Stomach smooth muscle (tissue), 2 donors: ENCODE measurements at regions not wholly inside any gene's neighbourhood (a gene's known extent, or its start where the extent isn't known, plus 50 kb on each side); places are given as distances from the start of the nearest gene placed in this dataset.
"Not testable (repeated sequence)": the region's sequence is repeated elsewhere in the genome, so short reads cannot be mapped to it uniquely, and the experiment has no call there.

ENCODE experiments used
- H3K27ac ChIP-seq: one replicate; pipeline ENCODE4 v1.7.0; 2013; ENCODE audit warnings: mild to moderate bottlenecking, low read length, inconsistent platforms
- H3K27me3 ChIP-seq, 2 donors: one replicate each; pipeline ENCODE4 v1.7.0; 2013; ENCODE audit warnings: low read length in 2 of 2; ENCODE audit not compliant: insufficient read depth in 2 of 2, control insufficient read depth in 1 of 2
- H3K36me3 ChIP-seq, 2 donors: one replicate each; pipeline ENCODE4 v1.7.0; 2013; ENCODE audit warnings: low read length in 2 of 2; ENCODE audit not compliant: control insufficient read depth in 2 of 2, insufficient read depth in 2 of 2
- H3K4me1 ChIP-seq: one replicate; pipeline ENCODE4 v1.7.0; 2013; ENCODE audit warnings: low read length; ENCODE audit not compliant: control insufficient read depth, insufficient read depth
- H3K4me3 ChIP-seq, 2 donors: one replicate each; pipeline ENCODE4 v1.7.0; 2013; ENCODE audit warnings: low read length in 2 of 2
- H3K9ac ChIP-seq, 2 donors: one replicate each; pipeline ENCODE4 v1.7.0; 2013; ENCODE audit warnings: low read length in 2 of 2, mild to moderate bottlenecking in 1 of 2
- H3K9me3 ChIP-seq, 2 donors: one replicate each; pipeline ENCODE4 v1.7.0; 2013; ENCODE audit warnings: low read length in 2 of 2; ENCODE audit not compliant: control insufficient read depth in 2 of 2
- donor health status: healthy.
- donor health status: Pancreatic carcinoma.

- Histone ChIP-seq H3K9me3 (peaks cover 0 to 4% of the 10 kb centered on the region in 2 donors), H3K4me1 (peaks cover 3% of the 10 kb centered on the region), H3K27me3 (no peaks in the 10 kb centered on the region), H3K4me3 (no peak overlapping the region), H3K27ac (no peak overlapping the region), H3K36me3 (no peaks in the 10 kb centered on the region), H3K9ac (no peak overlapping the region)
These were observed 417.0 kb upstream of the ANO5 start for GRCh38 chr11:21775911-21776310.

DNA sequence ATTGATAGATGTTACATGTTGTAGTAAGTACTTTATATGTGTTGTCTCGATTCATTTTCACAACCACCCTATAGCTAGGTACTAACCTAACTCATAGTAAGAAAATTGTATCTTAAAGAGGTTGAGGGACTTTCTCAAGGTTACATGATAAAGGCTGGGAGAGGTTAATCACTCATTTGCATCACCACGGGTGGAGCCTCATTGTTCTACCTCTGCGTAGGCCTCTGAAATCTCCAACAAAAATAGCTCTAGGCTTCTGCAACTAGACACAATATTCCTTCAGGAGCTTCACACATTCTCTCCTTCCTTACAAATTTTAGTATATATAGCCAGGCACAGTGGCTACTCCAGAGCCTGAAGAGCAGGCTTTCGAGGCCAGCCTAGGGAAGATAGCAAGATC is 408.9 kb upstream of the ANO5 start:
- H3K9me3 ChIP-seq = no peaks in the 10 kb centered on the region
- no peak overlapping the region for H3K4me3 ChIP-seq
- H3K36me3 ChIP-seq = no peaks in the 10 kb centered on the region
- no peak overlapping the region for H3K9ac ChIP-seq
- H3K27me3 ChIP-seq = no peaks in the 10 kb centered on the region
- no peak overlapping the region for H3K27ac ChIP-seq
- H3K4me1 ChIP-seq = no peaks in the 10 kb centered on the region

- Histone ChIP-seq H3K9me3 (no peaks in the 10 kb centered on the region), H3K9ac (no peak overlapping the region), H3K4me1 (no peaks in the 10 kb centered on the region), H3K27me3 (no peaks in the 10 kb centered on the region), H3K27ac (no peak overlapping the region), H3K36me3 (no peaks in the 10 kb centered on the region), H3K4me3 (no peak overlapping the region)
These were observed 407.5 kb upstream of the ANO5 start for GRCh38 chr11:21785351-21785750.

GRCh38 chr11:21794306-21794705 is 398.6 kb upstream of the ANO5 start:
- H3K36me3 ChIP-seq = no peaks in the 10 kb centered on the region
- no peak overlapping the region for H3K9ac ChIP-seq

GRCh38 chr11:21798216-21798615 is 394.7 kb upstream of the ANO5 start:
- Histone ChIP-seq H3K27ac (no peak overlapping the region), H3K36me3 (no peaks in the 10 kb centered on the region), H3K9me3 (no peaks in the 10 kb centered on the region), H3K27me3 (no peaks in the 10 kb centered on the region), H3K9ac (no peak overlapping the region), H3K4me3 (no peak overlapping the region), H3K4me1 (no peaks in the 10 kb centered on the region)

More at GRCh38 chr11:21794306-21794705, 398.6 kb upstream of the ANO5 start:
- H3K9me3 ChIP-seq = no peaks in the 10 kb centered on the region
- H3K27me3 ChIP-seq = no peaks in the 10 kb centered on the region
- no peak overlapping the region for H3K27ac ChIP-seq
- no peaks in the 10 kb centered on the region for H3K4me1 ChIP-seq
- H3K4me3 ChIP-seq = no peak overlapping the region

DNA sequence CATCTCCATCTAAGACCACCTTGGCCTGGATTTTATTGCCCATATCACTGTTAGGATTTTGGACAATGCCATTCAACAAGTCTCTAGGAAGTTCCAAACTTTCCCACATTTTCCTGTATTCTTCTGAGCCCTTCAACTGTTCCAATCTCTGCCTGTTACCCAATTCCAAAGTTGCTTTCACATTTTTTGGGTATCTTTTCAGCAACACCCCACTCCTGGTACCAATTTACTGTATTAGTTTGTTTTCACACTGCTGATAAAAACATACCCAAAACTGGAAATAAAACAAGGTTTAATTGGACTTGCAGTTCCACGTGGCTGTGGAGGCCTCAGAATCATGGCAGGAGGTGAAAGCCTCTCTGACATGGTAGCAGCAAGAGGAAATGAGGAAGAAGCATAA is 388.4 kb upstream of the ANO5 start:
- not testable (repeated sequence) for H3K4me3 ChIP-seq

DNA sequence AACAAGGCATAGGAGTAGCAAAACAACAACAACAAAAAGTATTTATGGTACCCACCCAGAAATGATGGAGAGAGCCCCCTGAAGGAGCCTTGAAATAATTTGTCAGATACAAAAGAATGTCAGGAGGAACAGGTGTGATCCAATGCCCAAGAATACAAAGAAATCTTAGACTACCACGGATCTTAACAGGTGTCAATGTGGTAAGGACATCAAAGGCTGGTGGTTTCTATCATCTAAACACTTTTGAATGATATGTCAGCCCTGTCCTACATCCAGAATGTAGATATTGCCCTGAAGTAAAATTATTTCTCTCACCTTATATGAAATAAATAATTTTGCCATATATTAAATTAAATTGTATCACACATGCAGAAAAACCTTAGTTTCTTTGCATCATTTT is 386.4 kb upstream of the ANO5 start:
- Histone ChIP-seq H3K4me1 (no peaks in the 10 kb centered on the region), H3K9me3 (peaks cover 0 to 6% of the 10 kb centered on the region in 2 donors)

More for the DNA sequence above, 388.4 kb upstream of the ANO5 start:
- not testable (repeated sequence) for H3K27me3 ChIP-seq, H3K36me3 ChIP-seq, H3K9ac ChIP-seq, H3K9me3 ChIP-seq, H3K4me1 ChIP-seq, H3K27ac ChIP-seq

DNA sequence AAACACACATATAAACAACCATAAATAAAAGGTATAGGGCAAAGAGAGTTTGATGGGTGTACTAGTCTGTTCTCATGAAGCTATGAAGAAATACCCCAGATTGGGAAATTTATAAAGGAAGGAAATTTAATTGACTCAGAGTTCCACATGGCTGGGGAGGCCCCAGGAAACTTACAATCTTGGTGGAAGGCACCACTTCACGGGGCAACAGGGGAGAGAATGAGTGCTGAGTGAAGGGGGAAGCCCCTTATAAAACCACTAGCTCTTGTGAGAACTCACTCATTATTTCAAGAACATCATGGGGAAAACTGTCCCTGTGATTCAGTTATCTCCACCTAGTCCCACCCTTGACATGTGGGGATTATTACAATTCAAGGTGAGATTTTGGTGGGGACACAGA is 385.9 kb upstream of the ANO5 start:
- no peaks in the 10 kb centered on the region for H3K36me3 ChIP-seq
- H3K9ac ChIP-seq = no peak overlapping the region
- no peak overlapping the region for H3K4me3 ChIP-seq
- H3K27me3 ChIP-seq = no peaks in the 10 kb centered on the region
- peaks cover 0 to 6% of the 10 kb centered on the region in 2 donors for H3K9me3 ChIP-seq
- no peak overlapping the region for H3K27ac ChIP-seq
- no peaks in the 10 kb centered on the region for H3K4me1 ChIP-seq

More for the DNA sequence above, 386.4 kb upstream of the ANO5 start:
- Histone ChIP-seq H3K36me3 (no peaks in the 10 kb centered on the region), H3K27me3 (no peaks in the 10 kb centered on the region), H3K27ac (no peak overlapping the region), H3K4me3 (no peak overlapping the region), H3K9ac (no peak overlapping the region)

DNA sequence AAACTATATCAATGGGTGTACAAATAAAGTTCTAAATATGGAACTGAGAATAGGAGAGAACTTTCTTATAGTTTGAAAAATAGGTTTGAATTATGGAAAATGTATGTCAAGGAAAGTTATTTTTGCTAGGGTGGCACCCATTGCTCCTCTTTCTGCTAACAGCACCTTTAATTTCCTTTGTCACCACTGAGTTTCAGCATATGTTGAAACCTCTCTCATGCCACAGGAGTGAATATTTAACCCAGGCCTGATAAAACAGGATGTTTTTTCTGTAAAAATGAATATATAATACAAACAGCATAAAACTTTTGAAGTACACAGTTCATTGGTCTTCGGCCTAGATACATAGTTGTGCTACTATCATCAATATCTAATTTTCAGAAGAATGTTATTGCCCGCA is 385.5 kb upstream of the ANO5 start:
- H3K27me3 ChIP-seq = no peaks in the 10 kb centered on the region

GRCh38 chr11:21810650-21811049 is 382.2 kb upstream of the ANO5 start:
- no peaks in the 10 kb centered on the region for H3K27me3 ChIP-seq
- no peaks in the 10 kb centered on the region for H3K36me3 ChIP-seq
- no peaks in the 10 kb centered on the region for H3K4me1 ChIP-seq
- H3K9me3 ChIP-seq = no peaks in the 10 kb centered on the region
- H3K27ac ChIP-seq = no peak overlapping the region
- H3K9ac ChIP-seq = no peak overlapping the region
- H3K4me3 ChIP-seq = no peak overlapping the region

More for the DNA sequence above, 385.5 kb upstream of the ANO5 start:
- no peaks in the 10 kb centered on the region for H3K4me1 ChIP-seq
- no peak overlapping the region for H3K9ac ChIP-seq
- peaks cover 0 to 6% of the 10 kb centered on the region in 2 donors for H3K9me3 ChIP-seq
- H3K27ac ChIP-seq = no peak overlapping the region
- no peak overlapping the region for H3K4me3 ChIP-seq
- H3K36me3 ChIP-seq = no peaks in the 10 kb centered on the region

DNA sequence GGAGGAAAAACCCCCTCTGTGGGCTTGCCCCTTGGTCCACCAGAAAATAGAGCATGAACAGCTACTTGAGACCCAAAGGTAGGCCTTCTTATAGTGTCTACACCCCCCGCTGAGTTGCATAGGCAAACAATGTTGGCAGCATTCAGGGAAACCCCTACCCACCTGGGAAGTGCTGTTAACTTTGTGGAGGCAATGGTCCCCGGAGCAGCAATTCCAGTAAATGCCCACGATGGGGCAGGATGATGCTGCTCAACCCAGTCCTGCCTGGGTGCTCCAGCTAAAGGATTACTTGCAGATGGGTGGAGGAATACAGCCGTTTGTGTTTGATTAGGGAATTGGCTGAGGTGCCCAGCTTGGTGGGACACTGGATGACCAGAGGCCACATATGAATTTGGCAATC is 381.3 kb upstream of the ANO5 start:
- no peaks in the 10 kb centered on the region for H3K4me1 ChIP-seq
- H3K36me3 ChIP-seq = no peaks in the 10 kb centered on the region
- no peak overlapping the region for H3K4me3 ChIP-seq
- no peak overlapping the region for H3K9ac ChIP-seq
- no peaks in the 10 kb centered on the region for H3K27me3 ChIP-seq
- no peak overlapping the region for H3K27ac ChIP-seq
- H3K9me3 ChIP-seq = no peaks in the 10 kb centered on the region
